Neural progenitor cell (in vitro differentiated cells): ENCODE measurements at regions not wholly inside any gene's neighbourhood (a gene's known extent, or its start where the extent isn't known, plus 50 kb on each side); places are given as distances from the start of the nearest gene placed in this dataset.

ENCODE experiments used
- CTCF ChIP-seq: fragments of 200-600 bp; sonication (generic); IDR thresholded peaks from 2 replicates; pipeline ENCODE4 v1.5.1; 2017; ENCODE audit warnings: antibody characterized with exemption, mild to moderate bottlenecking
- EZH2 ChIP-seq: fragments of 200-600 bp; sonication (generic); IDR thresholded peaks from 2 replicates; pipeline ENCODE4 v1.6.1; 2017; ENCODE audit warnings: antibody characterized with exemption, mild to moderate bottlenecking, moderate library complexity
- EZH2phosphoT487 ChIP-seq: fragments of 200-600 bp; sonication (generic); IDR thresholded peaks from 2 replicates; pipeline ENCODE4 v1.6.1; 2017; ENCODE audit warnings: antibody characterized with exemption

DNA sequence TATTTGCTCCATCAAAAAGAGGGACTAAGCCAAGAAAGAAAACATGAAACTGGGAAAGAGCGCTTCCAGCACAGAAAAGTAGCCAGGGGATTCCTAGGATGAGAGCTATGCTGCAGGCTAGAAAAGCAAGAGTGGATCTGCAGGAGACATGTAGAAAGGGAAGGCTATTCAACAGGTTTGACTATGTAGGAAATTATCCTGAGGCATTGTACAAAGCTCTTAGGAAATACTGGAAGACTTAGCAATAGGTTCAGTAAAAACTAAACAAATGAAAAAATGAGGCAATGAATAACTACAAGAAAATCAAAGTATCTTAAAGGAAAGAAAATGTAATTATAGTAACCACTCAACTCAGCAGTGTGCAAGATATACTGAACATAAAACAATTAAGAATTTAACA, 178.7 kb upstream of the FOXN2 start:
- TF ChIP-seq CTCF (no peak), EZH2 (no peak), EZH2phosphoT487 (no peak)
